ENCODE measurements at regions not wholly inside any gene's neighbourhood (a gene's known extent, or its start where the extent isn't known, plus 50 kb on each side); places are given as distances from the start of the nearest gene placed in this dataset.
A peak's percentile ranks its signal among the peaks of the same experiment; 100 is the strongest.

DNA sequence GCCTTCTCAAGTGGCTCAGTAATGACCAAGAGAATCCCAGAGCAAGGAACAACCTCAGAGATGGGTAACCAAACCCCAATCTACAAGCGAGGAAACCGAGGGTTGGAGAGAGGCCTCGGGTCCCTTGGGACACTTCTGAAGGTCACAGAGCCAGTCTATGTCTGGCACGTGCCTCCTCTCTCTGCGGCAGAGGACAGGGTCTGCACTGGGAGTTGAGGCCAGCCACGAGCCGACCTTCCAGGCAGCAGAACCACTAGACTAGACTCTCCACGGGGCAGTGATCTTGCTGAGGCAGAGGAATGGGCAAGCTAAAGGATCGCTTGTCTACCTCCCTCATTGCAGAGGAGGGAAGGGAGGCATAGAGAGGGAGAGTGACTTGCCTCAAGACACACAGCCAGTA lies 100.6 kb upstream of the SMAD3 start:
- DNase-seq (ENCODE audit: low spot score) (no peak), ATAC-seq (no peak)
- CTCF ChIA-PET: no interaction called here
- TF ChIP-seq HMGA2 (CRISPR knock-in tag; IDR thresholded peaks at IDR 0.05) (no peak), FOXK1 (CRISPR knock-in tag; IDR thresholded peaks at IDR 0.05) (no peak), SP1 (CRISPR knock-in tag; conservative IDR thresholded peaks at IDR 0.05) (no peak), ATF1 (CRISPR knock-in tag; IDR thresholded peaks at IDR 0.05) (no peak), TP53 (CRISPR knock-in tag; IDR thresholded peaks at IDR 0.05) (no peak), TEAD1 (CRISPR knock-in tag; IDR thresholded peaks at IDR 0.05) (no peak), NR2C2 (CRISPR knock-in tag; IDR thresholded peaks at IDR 0.05) (no peak), ZNF263 (CRISPR knock-in tag; IDR thresholded peaks at IDR 0.05; ENCODE audit: low read depth) (no peak), TEAD4 (CRISPR knock-in tag; IDR thresholded peaks at IDR 0.05) (no peak), JUN (CRISPR knock-in tag; IDR thresholded peaks at IDR 0.05) (no peak), NFYB (CRISPR knock-in tag; conservative IDR thresholded peaks at IDR 0.05; ENCODE audit: low read depth) (no peak), CBFB (CRISPR knock-in tag; IDR thresholded peaks at IDR 0.05; ENCODE audit: low read depth) (no peak), TCF7 (CRISPR knock-in tag; IDR thresholded peaks at IDR 0.05; ENCODE audit: low read depth) (no peak)
- TF ChIP-seq, protein P1, sequence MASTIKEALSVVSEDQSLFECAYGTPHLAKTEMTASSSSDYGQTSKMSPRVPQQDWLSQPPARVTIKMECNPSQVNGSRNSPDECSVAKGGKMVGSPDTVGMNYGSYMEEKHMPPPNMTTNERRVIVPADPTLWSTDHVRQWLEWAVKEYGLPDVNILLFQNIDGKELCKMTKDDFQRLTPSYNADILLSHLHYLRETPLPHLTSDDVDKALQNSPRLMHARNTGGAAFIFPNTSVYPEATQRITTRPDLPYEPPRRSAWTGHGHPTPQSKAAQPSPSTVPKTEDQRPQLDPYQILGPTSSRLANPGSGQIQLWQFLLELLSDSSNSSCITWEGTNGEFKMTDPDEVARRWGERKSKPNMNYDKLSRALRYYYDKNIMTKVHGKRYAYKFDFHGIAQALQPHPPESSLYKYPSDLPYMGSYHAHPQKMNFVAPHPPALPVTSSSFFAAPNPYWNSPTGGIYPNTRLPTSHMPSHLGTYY (CRISPR knock-in tag; IDR thresholded peaks at IDR 0.05): no peak
- TF ChIP-seq, protein P2, sequence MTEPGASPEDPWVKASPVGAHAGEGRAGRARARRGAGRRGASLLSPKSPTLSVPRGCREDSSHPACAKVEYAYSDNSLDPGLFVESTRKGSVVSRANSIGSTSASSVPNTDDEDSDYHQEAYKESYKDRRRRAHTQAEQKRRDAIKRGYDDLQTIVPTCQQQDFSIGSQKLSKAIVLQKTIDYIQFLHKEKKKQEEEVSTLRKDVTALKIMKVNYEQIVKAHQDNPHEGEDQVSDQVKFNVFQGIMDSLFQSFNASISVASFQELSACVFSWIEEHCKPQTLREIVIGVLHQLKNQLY (CRISPR knock-in tag; IDR thresholded peaks at IDR 0.05): no peak
- TF ChIP-seq, protein P3, sequence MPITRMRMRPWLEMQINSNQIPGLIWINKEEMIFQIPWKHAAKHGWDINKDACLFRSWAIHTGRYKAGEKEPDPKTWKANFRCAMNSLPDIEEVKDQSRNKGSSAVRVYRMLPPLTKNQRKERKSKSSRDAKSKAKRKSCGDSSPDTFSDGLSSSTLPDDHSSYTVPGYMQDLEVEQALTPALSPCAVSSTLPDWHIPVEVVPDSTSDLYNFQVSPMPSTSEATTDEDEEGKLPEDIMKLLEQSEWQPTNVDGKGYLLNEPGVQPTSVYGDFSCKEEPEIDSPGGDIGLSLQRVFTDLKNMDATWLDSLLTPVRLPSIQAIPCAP (CRISPR knock-in tag; IDR thresholded peaks at IDR 0.05): no peak
- TF ChIP-seq, protein P4, sequence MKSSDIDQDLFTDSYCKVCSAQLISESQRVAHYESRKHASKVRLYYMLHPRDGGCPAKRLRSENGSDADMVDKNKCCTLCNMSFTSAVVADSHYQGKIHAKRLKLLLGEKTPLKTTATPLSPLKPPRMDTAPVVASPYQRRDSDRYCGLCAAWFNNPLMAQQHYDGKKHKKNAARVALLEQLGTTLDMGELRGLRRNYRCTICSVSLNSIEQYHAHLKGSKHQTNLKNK (CRISPR knock-in tag; IDR thresholded peaks at IDR 0.05): no peak
- TF ChIP-seq, protein P5, sequence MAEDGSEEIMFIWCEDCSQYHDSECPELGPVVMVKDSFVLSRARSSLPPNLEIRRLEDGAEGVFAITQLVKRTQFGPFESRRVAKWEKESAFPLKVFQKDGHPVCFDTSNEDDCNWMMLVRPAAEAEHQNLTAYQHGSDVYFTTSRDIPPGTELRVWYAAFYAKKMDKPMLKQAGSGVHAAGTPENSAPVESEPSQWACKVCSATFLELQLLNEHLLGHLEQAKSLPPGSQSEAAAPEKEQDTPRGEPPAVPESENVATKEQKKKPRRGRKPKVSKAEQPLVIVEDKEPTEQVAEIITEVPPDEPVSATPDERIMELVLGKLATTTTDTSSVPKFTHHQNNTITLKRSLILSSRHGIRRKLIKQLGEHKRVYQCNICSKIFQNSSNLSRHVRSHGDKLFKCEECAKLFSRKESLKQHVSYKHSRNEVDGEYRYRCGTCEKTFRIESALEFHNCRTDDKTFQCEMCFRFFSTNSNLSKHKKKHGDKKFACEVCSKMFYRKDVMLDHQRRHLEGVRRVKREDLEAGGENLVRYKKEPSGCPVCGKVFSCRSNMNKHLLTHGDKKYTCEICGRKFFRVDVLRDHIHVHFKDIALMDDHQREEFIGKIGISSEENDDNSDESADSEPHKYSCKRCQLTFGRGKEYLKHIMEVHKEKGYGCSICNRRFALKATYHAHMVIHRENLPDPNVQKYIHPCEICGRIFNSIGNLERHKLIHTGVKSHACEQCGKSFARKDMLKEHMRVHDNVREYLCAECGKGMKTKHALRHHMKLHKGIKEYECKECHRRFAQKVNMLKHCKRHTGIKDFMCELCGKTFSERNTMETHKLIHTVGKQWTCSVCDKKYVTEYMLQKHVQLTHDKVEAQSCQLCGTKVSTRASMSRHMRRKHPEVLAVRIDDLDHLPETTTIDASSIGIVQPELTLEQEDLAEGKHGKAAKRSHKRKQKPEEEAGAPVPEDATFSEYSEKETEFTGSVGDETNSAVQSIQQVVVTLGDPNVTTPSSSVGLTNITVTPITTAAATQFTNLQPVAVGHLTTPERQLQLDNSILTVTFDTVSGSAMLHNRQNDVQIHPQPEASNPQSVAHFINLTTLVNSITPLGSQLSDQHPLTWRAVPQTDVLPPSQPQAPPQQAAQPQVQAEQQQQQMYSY (CRISPR knock-in tag; IDR thresholded peaks at IDR 0.05): no peak
- no peaks in the 10 kb centered on the region for H3K36me3 Mint-ChIP-seq
- no peak overlapping the region for H3K27ac Mint-ChIP-seq
- peaks cover 15% of the 10 kb centered on the region for H3K4me1 Mint-ChIP-seq
- POLR2A ChIA-PET: no interaction called here
- no peaks in the 10 kb centered on the region for H3K27me3 Mint-ChIP-seq (ENCODE audit: low read depth)
- no peak overlapping the region for H3K4me3 Mint-ChIP-seq
- H3K9me3 Mint-ChIP-seq: no peaks in the 10 kb centered on the region

DNA sequence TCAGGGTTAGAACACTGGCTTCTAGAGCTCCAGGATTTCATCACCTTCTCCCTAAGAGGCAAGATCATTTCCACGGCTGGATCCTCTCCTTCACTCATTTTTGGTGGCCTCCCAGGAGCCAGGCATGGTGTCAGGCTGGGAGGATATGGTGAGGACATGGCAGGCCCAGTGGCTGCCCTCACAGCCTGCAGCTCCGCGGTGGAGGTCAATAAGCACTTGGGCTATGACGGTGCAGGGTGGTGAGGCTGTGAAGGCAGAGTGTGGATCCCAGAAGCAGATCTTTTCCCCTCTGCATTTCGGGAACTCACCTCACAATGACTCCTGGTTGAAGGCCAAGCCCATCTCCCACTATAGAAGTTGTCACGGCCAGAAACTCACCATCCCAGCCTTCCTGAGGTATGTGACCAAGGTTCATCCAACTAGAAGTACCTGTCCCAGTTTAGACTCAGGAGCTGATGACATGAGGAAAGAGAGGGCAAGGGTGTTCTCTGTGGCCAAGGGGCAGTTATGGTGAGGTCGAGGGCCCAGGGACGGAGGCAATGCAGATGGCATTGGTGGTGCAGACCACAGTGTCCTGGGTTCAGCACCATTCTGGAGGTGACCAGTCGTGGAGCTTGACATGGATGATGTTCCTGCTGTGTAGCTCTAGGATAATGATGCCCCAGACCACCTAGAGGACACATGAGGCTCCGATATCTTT lies 100.1 kb upstream of the SMAD3 start:
- ChIA-PET CTCF (no interaction called here), POLR2A (no interaction called here)
- Mint-ChIP-seq H3K27ac (0 out of 2 replicates have a peak overlapping the region, but pooled peaks have one; percentile 14), H3K9me3 (no peaks in the 10 kb centered on the region), H3K4me1 (peaks cover 15% of the 10 kb centered on the region), H3K36me3 (no peaks in the 10 kb centered on the region), H3K4me3 (no peak overlapping the region), H3K27me3 (ENCODE audit: low read depth) (no peaks in the 10 kb centered on the region; the same call in 1 of the 2 replicates)
- TF ChIP-seq TEAD4 (CRISPR knock-in tag; IDR thresholded peaks at IDR 0.05): no peak
- no peak for TF ChIP-seq ESRRA (CRISPR knock-in tag; IDR thresholded peaks at IDR 0.05; ENCODE audit: borderline replicate concordance)
- TF ChIP-seq SMAD3 (CRISPR knock-in tag; IDR thresholded peaks at IDR 0.05; ENCODE audit: borderline replicate concordance): no peak
- TF ChIP-seq GTF2I (CRISPR knock-in tag; conservative IDR thresholded peaks at IDR 0.05): no peak
- no peak for TF ChIP-seq ZNF138 (CRISPR knock-in tag; conservative IDR thresholded peaks at IDR 0.05)
- no peak for TF ChIP-seq TCF7 (CRISPR knock-in tag; IDR thresholded peaks at IDR 0.05; ENCODE audit: low read depth)
- no peak for DNase-seq (ENCODE audit: low spot score)
- no peak for ATAC-seq
